SK-N-SH treated with all-trans-retinoic acid at 6 μM for 48 hours (cell line): ENCODE measurements at regions not wholly inside any gene's neighbourhood (a gene's known extent, or its start where the extent isn't known, plus 50 kb on each side); places are given as distances from the start of the nearest gene placed in this dataset.

Experiments used
- CSDC2 ChIP-seq: fragments of 250-450 bp; sonication (Bioruptor Pico); IDR thresholded peaks from 2 replicates; pipeline ENCODE4 v1.5.0; 2020; ENCODE audit warnings: mild to moderate bottlenecking, moderate library complexity
- ESRRG ChIP-seq: fragments of 250-450 bp; sonication (Bioruptor Pico); IDR thresholded peaks from 2 replicates; pipeline ENCODE4 v1.6.1; 2021; ENCODE audit warnings: mild to moderate bottlenecking
- GLIS3 ChIP-seq: fragments of 250-450 bp; sonication (Bioruptor Pico); IDR thresholded peaks from 2 replicates; pipeline ENCODE4 v1.5.0; 2020; ENCODE audit warnings: mild to moderate bottlenecking, moderate library complexity
- RARB ChIP-seq: fragments of 250-450 bp; sonication (Bioruptor Pico); IDR thresholded peaks from 2 replicates; pipeline ENCODE4 v1.8.0; 2021; ENCODE audit warnings: mild to moderate bottlenecking, moderate library complexity
- SNAI2 ChIP-seq: fragments of 250-450 bp; sonication (Bioruptor Pico); IDR thresholded peaks from 2 replicates; pipeline ENCODE4 v1.5.0; 2020; ENCODE audit warnings: mild to moderate bottlenecking, moderate library complexity
- ZC3H10 ChIP-seq: fragments of 250-450 bp; sonication (Bioruptor Pico); IDR thresholded peaks from 2 replicates; pipeline ENCODE4 v1.5.1; 2021; ENCODE audit warnings: mild to moderate bottlenecking, moderate library complexity
- TF ChIP-seq, protein P1 (sequence below): fragments of 250-450 bp; sonication (Bioruptor Pico); IDR thresholded peaks from 2 replicates; pipeline ENCODE4 v1.8.0; 2020; ENCODE audit warnings: mild to moderate bottlenecking, moderate library complexity, borderline replicate concordance
- TF ChIP-seq, protein P2 (sequence below): fragments of 250-450 bp; sonication (Bioruptor Pico); IDR thresholded peaks from 2 replicates; pipeline ENCODE4 v1.8.0; 2021; ENCODE audit warnings: low read depth, mild to moderate bottlenecking, moderate library complexity, borderline replicate concordance

DNA sequence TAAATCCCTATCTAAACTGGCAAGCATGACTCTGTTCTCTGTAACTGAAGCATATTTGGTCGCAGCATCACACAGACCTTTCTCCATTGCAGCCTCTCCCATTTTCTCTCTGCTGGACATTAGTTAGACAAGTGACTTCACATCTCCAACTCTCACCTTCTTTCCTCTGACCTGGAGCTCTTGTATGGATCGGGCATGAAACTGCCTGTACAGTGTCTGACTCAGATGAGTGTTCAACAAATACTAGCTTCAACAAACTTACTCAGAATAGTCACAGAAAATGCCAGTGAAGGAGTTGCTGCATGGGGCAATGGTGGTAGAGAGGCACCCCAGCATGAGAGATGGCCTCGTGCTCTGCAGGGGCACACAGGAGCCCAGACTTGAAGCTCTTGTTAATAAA lies 104.7 kb upstream of the COPS8 start:
- no peak for TF ChIP-seq SNAI2 (CRISPR knock-in tag)
- TF ChIP-seq ESRRG (CRISPR knock-in tag): no peak
- no peak for TF ChIP-seq GLIS3 (CRISPR knock-in tag)
- no peak for TF ChIP-seq ZC3H10
- no peak for TF ChIP-seq RARB (CRISPR knock-in tag)
- no peak for TF ChIP-seq CSDC2 (CRISPR knock-in tag)
- TF ChIP-seq, protein P1, sequence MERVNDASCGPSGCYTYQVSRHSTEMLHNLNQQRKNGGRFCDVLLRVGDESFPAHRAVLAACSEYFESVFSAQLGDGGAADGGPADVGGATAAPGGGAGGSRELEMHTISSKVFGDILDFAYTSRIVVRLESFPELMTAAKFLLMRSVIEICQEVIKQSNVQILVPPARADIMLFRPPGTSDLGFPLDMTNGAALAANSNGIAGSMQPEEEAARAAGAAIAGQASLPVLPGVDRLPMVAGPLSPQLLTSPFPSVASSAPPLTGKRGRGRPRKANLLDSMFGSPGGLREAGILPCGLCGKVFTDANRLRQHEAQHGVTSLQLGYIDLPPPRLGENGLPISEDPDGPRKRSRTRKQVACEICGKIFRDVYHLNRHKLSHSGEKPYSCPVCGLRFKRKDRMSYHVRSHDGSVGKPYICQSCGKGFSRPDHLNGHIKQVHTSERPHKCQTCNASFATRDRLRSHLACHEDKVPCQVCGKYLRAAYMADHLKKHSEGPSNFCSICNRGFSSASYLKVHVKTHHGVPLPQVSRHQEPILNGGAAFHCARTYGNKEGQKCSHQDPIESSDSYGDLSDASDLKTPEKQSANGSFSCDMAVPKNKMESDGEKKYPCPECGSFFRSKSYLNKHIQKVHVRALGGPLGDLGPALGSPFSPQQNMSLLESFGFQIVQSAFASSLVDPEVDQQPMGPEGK (CRISPR knock-in tag): no peak
- TF ChIP-seq, protein P2, sequence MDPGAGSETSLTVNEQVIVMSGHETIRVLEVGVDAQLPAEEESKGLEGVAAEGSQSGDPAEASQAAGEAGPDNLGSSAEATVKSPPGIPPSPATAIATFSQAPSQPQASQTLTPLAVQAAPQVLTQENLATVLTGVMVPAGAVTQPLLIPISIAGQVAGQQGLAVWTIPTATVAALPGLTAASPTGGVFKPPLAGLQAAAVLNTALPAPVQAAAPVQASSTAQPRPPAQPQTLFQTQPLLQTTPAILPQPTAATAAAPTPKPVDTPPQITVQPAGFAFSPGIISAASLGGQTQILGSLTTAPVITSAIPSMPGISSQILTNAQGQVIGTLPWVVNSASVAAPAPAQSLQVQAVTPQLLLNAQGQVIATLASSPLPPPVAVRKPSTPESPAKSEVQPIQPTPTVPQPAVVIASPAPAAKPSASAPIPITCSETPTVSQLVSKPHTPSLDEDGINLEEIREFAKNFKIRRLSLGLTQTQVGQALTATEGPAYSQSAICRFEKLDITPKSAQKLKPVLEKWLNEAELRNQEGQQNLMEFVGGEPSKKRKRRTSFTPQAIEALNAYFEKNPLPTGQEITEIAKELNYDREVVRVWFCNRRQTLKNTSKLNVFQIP (CRISPR knock-in tag): no peak
